ENCODE measurements at regions not wholly inside any gene's neighbourhood (a gene's known extent, or its start where the extent isn't known, plus 50 kb on each side); places are given as distances from the start of the nearest gene placed in this dataset.

- TF ChIP-seq, protein P1, sequence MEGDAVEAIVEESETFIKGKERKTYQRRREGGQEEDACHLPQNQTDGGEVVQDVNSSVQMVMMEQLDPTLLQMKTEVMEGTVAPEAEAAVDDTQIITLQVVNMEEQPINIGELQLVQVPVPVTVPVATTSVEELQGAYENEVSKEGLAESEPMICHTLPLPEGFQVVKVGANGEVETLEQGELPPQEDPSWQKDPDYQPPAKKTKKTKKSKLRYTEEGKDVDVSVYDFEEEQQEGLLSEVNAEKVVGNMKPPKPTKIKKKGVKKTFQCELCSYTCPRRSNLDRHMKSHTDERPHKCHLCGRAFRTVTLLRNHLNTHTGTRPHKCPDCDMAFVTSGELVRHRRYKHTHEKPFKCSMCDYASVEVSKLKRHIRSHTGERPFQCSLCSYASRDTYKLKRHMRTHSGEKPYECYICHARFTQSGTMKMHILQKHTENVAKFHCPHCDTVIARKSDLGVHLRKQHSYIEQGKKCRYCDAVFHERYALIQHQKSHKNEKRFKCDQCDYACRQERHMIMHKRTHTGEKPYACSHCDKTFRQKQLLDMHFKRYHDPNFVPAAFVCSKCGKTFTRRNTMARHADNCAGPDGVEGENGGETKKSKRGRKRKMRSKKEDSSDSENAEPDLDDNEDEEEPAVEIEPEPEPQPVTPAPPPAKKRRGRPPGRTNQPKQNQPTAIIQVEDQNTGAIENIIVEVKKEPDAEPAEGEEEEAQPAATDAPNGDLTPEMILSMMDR (conservative IDR thresholded peaks at IDR 0.05; ENCODE audit: low read length) = no peak
- no peak for TF ChIP-seq EZH2phosphoT487 (IDR thresholded peaks at IDR 0.05; ENCODE audit: borderline replicate concordance)
Observed at GRCh38 chr5:135254183-135254582, 144.8 kb downstream of the MACROH2A1 start.
